Liver (tissue), 8 donors: ENCODE measurements at regions not wholly inside any gene's neighbourhood (a gene's known extent, or its start where the extent isn't known, plus 50 kb on each side); places are given as distances from the start of the nearest gene placed in this dataset.

Experiments
- DNase-seq: peaks from one replicate; pipeline ENCODE4 v3.0.0-alpha.2; 2017; ENCODE audit warnings: low spot score
- H3K27ac ChIP-seq, 2 donors: one replicate each; pipeline ENCODE4 v1.7.0; 2013; ENCODE audit warnings: inconsistent platforms in 2 of 2, low read length in 2 of 2, control low read depth in 1 of 2, low read depth in 1 of 2, mild to moderate bottlenecking in 1 of 2
- H3K27me3 ChIP-seq, 4 donors: one replicate each; pipeline versions ENCODE4 v1.6.1 to v1.7.0; 2013; ENCODE audit warnings: low read length in 3 of 4, inconsistent platforms in 1 of 4, mild to moderate bottlenecking in 1 of 4, moderate library complexity in 1 of 4; ENCODE audit not compliant: control insufficient read depth in 4 of 4, insufficient read depth in 4 of 4
- H3K36me3 ChIP-seq, 4 donors: one replicate each; pipeline versions ENCODE4 v1.6.1 to v1.7.0; 2013; ENCODE audit warnings: low read length in 3 of 4, mild to moderate bottlenecking in 3 of 4, low read depth in 1 of 4, moderate library complexity in 1 of 4; ENCODE audit not compliant: control insufficient read depth in 4 of 4, insufficient read depth in 3 of 4
- H3K4me1 ChIP-seq, 4 donors: one replicate each; pipeline versions ENCODE4 v1.6.1 to v1.7.0; 2013; ENCODE audit warnings: low read length in 3 of 4, mild to moderate bottlenecking in 3 of 4, moderate library complexity in 1 of 4; ENCODE audit not compliant: control insufficient read depth in 4 of 4, insufficient read depth in 4 of 4
- H3K4me3 ChIP-seq, 3 donors: one replicate each; pipeline versions ENCODE4 v1.6.1 to v1.7.0; 2013; ENCODE audit warnings: low read length in 3 of 3, control low read depth in 1 of 3, low read depth in 1 of 3, mild to moderate bottlenecking in 1 of 3
- H3K9ac ChIP-seq, 2 donors: one replicate each; pipeline ENCODE4 v1.7.0; 2013; ENCODE audit warnings: low read length in 2 of 2, mild to moderate bottlenecking in 2 of 2, moderate library complexity in 2 of 2, control low read depth in 1 of 2, low read depth in 1 of 2
- H3K9me3 ChIP-seq, 4 donors: one replicate each; pipeline versions ENCODE4 v1.6.1 to v1.7.0; 2013; ENCODE audit warnings: low read length in 3 of 4; ENCODE audit not compliant: control insufficient read depth in 4 of 4
- EGR1 ChIP-seq, 2 donors: IDR thresholded peaks; 2 replicates each; pipeline ENCODE4 v1.6.1; 2016 to 2018; ENCODE audit warnings: antibody characterized with exemption in 2 of 2, low read depth in 2 of 2
- FOXA1 ChIP-seq: IDR thresholded peaks from 2 replicates; pipeline ENCODE4 v1.6.1; 2016; ENCODE audit warnings: antibody characterized with exemption
- GABPA ChIP-seq, 2 donors: IDR thresholded peaks in 1 of 2; conservative IDR thresholded peaks in 1 of 2; 2 replicates each; pipeline ENCODE4 v1.6.1; 2016; ENCODE audit warnings: antibody characterized with exemption in 2 of 2, mild to moderate bottlenecking in 1 of 2, moderate library complexity in 1 of 2
- HNF4A ChIP-seq, 2 donors: conservative IDR thresholded peaks; 2 replicates each; pipeline ENCODE4 v1.6.1; 2016; ENCODE audit warnings: antibody characterized with exemption in 2 of 2, mild to moderate bottlenecking in 2 of 2
- HNF4G ChIP-seq: IDR thresholded peaks from 2 replicates; pipeline ENCODE4 v1.6.1; 2016; ENCODE audit warnings: antibody characterized with exemption
- JUND ChIP-seq, 2 donors: IDR thresholded peaks; 2 replicates each; pipeline ENCODE4 v1.6.1; 2016; ENCODE audit warnings: antibody characterized with exemption in 2 of 2
- NR2F2 ChIP-seq: IDR thresholded peaks from 2 replicates; pipeline ENCODE4 v1.6.1; 2016; ENCODE audit warnings: antibody characterized with exemption
- RAD21 ChIP-seq, 2 donors: IDR thresholded peaks; 2 replicates each; pipeline ENCODE4 v1.6.1; 2016; ENCODE audit warnings: antibody characterized with exemption in 2 of 2, mild to moderate bottlenecking in 2 of 2
- RXRA ChIP-seq, 2 donors: IDR thresholded peaks; 2 replicates each; pipeline ENCODE4 v1.6.1; 2017 to 2018; ENCODE audit warnings: antibody characterized with exemption in 2 of 2, mild to moderate bottlenecking in 1 of 2
- SP1 ChIP-seq: IDR thresholded peaks from 2 replicates; pipeline ENCODE4 v1.6.1; 2018; ENCODE audit warnings: antibody characterized with exemption, mild to moderate bottlenecking
- TAF1 ChIP-seq: conservative IDR thresholded peaks from 2 replicates; pipeline ENCODE4 v1.6.1; 2016; ENCODE audit warnings: antibody characterized with exemption, mild to moderate bottlenecking
- YY1 ChIP-seq: IDR thresholded peaks from 2 replicates; pipeline ENCODE4 v1.6.1; 2016; ENCODE audit warnings: antibody characterized with exemption, mild to moderate bottlenecking
- WGBS: extraction: QIAGEN DNeasy Blood & Tissue Kit; methylation state at CpG from one replicate; pipeline ENCODE4 v1.1.7; 2013; 5-methylcytosine and 5-hydroxymethylcytosine counted together
- TF ChIP-seq, protein P1 (sequence below): fragments of 150-350 bp; IDR thresholded peaks from 2 replicates; pipeline ENCODE4 v1.5.1; 2017; ENCODE audit warnings: improper control_type of control experiment, low read depth, low read length; ENCODE audit not compliant: missing input control
- TF ChIP-seq, protein P2 (sequence below): IDR thresholded peaks from 2 replicates; pipeline ENCODE4 v1.6.1; 2016; ENCODE audit warnings: antibody characterized with exemption
- TF ChIP-seq, protein P3 (sequence below): IDR thresholded peaks from 2 replicates; pipeline ENCODE4 v1.6.1; 2016; ENCODE audit warnings: antibody characterized with exemption
- TF ChIP-seq, protein P4 (sequence below): IDR thresholded peaks from 2 replicates; pipeline ENCODE4 v1.6.1; 2016; ENCODE audit warnings: antibody characterized with exemption
- donor health status: healthy.
- donor health status: healthy.
- donor health status: healthy.
- donor health status: healthy.
- donor health status: healthy.

DNA sequence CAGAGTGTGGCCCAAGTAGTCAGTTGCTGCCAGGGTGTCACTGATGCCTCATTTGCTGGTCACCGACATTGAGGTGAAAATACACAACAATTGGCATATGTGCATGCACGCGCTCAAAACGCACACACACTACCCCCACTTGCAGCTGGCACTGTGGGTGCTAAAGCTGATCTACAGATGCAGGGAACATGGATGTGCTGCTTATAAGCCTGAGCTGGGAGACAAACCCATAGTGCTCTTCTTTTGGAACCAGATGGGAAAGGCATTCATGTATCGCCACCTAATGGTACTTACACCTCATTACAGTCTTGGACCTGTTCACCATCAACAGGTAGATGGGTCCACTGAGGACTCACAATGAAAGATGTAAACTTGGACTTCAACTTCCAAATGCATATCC is 70.3 kb upstream of the CAMK1G start (continued):
- TF ChIP-seq, protein P1, sequence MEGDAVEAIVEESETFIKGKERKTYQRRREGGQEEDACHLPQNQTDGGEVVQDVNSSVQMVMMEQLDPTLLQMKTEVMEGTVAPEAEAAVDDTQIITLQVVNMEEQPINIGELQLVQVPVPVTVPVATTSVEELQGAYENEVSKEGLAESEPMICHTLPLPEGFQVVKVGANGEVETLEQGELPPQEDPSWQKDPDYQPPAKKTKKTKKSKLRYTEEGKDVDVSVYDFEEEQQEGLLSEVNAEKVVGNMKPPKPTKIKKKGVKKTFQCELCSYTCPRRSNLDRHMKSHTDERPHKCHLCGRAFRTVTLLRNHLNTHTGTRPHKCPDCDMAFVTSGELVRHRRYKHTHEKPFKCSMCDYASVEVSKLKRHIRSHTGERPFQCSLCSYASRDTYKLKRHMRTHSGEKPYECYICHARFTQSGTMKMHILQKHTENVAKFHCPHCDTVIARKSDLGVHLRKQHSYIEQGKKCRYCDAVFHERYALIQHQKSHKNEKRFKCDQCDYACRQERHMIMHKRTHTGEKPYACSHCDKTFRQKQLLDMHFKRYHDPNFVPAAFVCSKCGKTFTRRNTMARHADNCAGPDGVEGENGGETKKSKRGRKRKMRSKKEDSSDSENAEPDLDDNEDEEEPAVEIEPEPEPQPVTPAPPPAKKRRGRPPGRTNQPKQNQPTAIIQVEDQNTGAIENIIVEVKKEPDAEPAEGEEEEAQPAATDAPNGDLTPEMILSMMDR: peak; percentile 42
- peak; percentile 65 to 80 for TF ChIP-seq RAD21 (IDR thresholded peaks at IDR 0.05)

DNA sequence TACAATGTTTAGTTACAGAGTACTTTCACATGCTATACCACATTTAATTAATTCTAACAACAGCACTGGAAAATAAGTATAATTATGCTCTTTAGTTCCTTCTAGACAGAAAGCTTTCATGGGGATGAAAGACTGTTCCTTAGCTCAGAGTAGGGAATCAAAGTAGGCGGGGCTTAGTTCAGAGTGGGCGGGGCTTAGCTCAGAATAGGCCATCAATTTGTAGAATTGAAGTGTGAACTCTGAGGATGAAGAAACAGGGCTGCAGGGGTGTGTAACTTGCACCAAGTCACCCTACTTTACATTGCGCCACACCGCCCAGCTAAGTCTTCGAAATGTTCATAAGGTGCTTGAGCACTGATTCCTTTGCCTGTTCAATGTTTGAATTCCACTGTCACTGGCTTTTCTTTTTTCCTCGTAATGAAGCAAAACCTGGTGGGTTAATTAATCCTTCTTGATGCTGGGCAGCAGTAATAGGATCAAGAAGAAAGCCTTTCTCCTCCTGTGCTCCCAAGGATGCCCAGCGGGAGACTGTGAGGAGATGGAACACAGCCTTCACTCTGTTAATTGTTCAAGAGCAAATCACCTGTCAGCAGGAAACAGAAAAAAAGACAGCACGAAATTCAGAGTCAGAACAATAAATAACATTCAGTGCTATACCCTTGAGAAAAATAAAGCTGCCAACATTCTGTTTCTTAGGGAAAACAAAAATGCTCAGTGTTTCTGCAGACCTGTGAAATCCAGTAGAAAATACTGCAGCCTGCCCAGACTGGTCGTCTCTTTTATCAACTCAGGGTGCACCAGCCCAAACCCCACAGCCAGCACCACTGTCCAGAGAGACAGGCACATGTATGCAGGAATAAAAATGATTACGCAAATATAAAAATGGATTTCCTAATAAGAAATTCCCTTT is 66.5 kb upstream of the CAMK1G start:
- Histone ChIP-seq H3K4me1 (no peaks in the 10 kb centered on the region), H3K36me3 (no peaks in the 10 kb centered on the region), H3K27ac (no peak overlapping the region), H3K9ac (no peak overlapping the region), H3K27me3 (no peaks in the 10 kb centered on the region), H3K4me3 (no peak overlapping the region), H3K9me3 (peaks cover 0 to 4% (median under 1%) of the 10 kb centered on the region in 4 donors)
- WGBS: 74% methylated on average over 10 of the region's 10 CpGs
- DNase-seq: no peak
- TF ChIP-seq SP1 (no peak), RAD21 (IDR thresholded peaks at IDR 0.05) (no peak), HNF4A (conservative IDR thresholded peaks at IDR 0.05) (no peak), YY1 (no peak), JUND (IDR thresholded peaks at IDR 0.05) (no peak), HNF4G (no peak), RXRA (IDR thresholded peaks at IDR 0.05) (no peak), EGR1 (IDR thresholded peaks at IDR 0.05; ENCODE audit: low read depth in 2 of 2) (no peak), NR2F2 (no peak)
- TF ChIP-seq, protein P1: no peak

DNA sequence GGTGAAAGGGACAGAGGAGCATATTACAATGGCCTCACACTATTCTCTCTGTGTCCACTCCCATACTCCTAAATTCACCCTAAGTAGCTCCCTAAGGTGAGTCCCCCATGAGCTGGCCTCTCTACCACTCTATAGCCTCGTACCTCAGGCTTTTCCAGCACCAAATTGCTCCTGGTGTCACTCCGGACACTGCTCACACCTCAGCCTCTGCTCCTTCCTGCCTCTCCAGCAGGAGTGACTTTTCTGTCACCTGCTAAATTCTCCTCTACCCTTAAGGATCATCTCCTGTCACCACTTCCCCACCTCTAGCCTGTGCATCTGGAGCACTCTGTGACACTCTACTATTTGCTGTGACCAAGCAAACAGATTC is 65.8 kb upstream of the CAMK1G start:
- no peaks in the 10 kb centered on the region for H3K27me3 ChIP-seq

More for the DNA sequence above, 65.8 kb upstream of the CAMK1G start:
- Histone ChIP-seq H3K9ac (no peak overlapping the region), H3K36me3 (no peaks in the 10 kb centered on the region), H3K27ac (no peak overlapping the region), H3K4me1 (no peaks in the 10 kb centered on the region), H3K9me3 (peaks cover 0 to 4% (median under 1%) of the 10 kb centered on the region in 4 donors), H3K4me3 (no peak overlapping the region)
- DNase-seq: no peak
- WGBS: 82% methylated on average over 2 of the region's 2 CpGs
- TF ChIP-seq RAD21 (IDR thresholded peaks at IDR 0.05) (no peak), JUND (IDR thresholded peaks at IDR 0.05) (no peak), EGR1 (IDR thresholded peaks at IDR 0.05; ENCODE audit: low read depth in 2 of 2) (no peak), YY1 (no peak), HNF4G (no peak), TAF1 (no peak), RXRA (IDR thresholded peaks at IDR 0.05) (no peak), FOXA1 (no peak), SP1 (no peak), GABPA (IDR thresholded peaks at IDR 0.05 in 1 of 2, conservative IDR thresholded peaks at IDR 0.05 in 1 of 2) (no peak), HNF4A (conservative IDR thresholded peaks at IDR 0.05) (no peak)
- TF ChIP-seq, protein P2, sequence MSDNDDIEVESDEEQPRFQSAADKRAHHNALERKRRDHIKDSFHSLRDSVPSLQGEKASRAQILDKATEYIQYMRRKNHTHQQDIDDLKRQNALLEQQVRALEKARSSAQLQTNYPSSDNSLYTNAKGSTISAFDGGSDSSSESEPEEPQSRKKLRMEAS: no peak
- TF ChIP-seq, protein P1: no peak
- TF ChIP-seq, protein P3, sequence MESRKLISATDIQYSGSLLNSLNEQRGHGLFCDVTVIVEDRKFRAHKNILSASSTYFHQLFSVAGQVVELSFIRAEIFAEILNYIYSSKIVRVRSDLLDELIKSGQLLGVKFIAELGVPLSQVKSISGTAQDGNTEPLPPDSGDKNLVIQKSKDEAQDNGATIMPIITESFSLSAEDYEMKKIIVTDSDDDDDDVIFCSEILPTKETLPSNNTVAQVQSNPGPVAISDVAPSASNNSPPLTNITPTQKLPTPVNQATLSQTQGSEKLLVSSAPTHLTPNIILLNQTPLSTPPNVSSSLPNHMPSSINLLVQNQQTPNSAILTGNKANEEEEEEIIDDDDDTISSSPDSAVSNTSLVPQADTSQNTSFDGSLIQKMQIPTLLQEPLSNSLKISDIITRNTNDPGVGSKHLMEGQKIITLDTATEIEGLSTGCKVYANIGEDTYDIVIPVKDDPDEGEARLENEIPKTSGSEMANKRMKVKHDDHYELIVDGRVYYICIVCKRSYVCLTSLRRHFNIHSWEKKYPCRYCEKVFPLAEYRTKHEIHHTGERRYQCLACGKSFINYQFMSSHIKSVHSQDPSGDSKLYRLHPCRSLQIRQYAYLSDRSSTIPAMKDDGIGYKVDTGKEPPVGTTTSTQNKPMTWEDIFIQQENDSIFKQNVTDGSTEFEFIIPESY: no peak
- TF ChIP-seq, protein P4, sequence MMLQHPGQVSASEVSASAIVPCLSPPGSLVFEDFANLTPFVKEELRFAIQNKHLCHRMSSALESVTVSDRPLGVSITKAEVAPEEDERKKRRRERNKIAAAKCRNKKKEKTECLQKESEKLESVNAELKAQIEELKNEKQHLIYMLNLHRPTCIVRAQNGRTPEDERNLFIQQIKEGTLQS: no peak
